ENCODE measurements at regions not wholly inside any gene's neighbourhood (a gene's known extent, or its start where the extent isn't known, plus 50 kb on each side); places are given as distances from the start of the nearest gene placed in this dataset.

GRCh38 chr1:2933431-2934155 lies 87.7 kb upstream of the ACTRT2 start:
- DNase-seq: no peak

- DNase-seq: no peak
Measured at GRCh38 chr1:2934156-2934540, 87.1 kb upstream of the ACTRT2 start.

- no peak for DNase-seq
Measured at GRCh38 chr1:2934642-2935081, 86.6 kb upstream of the ACTRT2 start.

DNA sequence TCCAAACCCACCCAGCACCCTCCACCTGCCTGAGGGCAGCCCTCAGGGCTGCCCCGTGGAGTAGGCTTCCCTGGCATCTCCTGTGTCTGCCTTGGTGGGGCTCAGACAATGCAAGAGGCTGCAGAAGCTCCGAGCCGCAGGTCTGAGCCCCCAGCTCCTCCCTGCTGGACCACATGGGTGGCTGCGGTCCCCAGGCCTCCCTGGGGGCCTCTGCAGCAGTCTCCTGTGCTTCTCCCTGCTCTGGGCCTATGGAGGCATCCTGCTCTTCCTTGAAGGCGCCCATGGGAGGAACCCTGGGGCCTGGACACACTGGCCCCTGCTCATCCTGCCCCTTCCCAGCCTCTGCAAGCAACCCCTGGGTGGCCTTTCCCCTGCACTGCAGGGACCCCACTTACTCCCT lies 86.1 kb upstream of the ACTRT2 start:
- no peak for DNase-seq

- DNase-seq: no peak
Measured at GRCh38 chr1:2935751-2936390, 85.4 kb upstream of the ACTRT2 start.

- no peak for DNase-seq
Measured at GRCh38 chr1:2936559-2937515, 84.4 kb upstream of the ACTRT2 start.

DNA sequence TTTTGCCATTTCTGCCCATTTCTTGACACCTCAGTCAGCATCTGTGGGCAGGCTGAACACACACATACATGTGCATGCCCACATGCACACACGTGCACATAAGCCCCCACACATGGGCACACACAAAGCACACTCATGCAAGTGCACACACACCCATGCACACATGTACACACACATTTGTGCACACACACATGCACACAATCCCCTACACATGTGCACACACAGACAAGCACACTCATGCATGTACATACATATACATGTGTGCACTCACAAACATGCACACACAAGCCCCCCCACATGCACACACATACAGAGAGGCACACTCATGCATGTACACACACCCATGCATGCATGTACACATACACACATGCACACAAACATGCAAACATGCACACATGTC lies 83.5 kb upstream of the ACTRT2 start:
- no peak for DNase-seq

DNA sequence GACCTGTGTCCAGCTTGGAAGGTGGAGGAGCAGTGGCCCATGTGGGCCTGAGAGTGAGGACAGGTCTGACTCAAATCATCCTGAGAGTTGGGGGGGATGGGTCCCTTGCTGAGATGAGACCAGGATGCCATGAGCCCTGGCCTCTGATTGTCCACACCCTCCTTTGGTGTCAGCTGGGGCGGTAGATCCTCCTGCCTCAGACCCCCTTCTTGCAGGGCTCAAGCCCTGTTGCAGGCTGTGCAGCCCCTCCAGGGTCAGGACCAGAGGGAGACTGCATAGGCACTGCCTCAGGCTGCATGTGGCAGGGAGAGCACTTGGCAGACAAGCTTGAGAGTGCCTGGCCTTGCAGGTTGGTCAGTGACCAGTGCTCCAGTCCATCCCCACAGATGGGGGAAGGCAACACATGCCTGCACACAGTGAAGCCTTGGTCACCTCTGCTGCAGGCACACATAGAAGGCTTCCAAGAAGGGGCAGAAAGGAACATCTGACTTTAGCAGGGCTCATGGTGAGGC lies 82.2 kb upstream of the ACTRT2 start:
- DNase-seq: no peak

GRCh38 chr1:2940178-2940577 lies 81.1 kb upstream of the ACTRT2 start:
- DNase-seq: no peak

- no peak for DNase-seq
Measured at GRCh38 chr1:2941040-2941439, 80.2 kb upstream of the ACTRT2 start.

DNA sequence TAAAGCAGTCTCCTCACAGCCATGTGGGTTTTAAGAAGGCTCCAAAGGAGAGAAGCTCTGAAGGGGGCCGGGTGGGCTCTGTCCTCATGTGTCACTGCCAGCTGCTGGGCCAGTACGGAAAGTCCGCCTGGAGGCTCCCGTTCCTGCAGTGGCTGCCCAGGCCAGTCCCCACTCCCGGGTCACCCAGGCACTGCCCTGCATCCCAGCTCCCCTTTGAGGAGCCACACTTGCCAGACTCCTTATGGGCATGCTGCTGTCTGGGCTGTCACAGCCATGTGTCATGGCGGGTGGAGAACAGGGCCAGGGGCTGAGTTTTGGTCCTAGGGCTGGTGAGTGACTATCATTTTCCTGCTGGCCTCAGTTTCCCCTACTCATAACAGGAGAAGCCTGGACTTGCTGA lies 79.4 kb upstream of the ACTRT2 start:
- no peak for DNase-seq

DNA sequence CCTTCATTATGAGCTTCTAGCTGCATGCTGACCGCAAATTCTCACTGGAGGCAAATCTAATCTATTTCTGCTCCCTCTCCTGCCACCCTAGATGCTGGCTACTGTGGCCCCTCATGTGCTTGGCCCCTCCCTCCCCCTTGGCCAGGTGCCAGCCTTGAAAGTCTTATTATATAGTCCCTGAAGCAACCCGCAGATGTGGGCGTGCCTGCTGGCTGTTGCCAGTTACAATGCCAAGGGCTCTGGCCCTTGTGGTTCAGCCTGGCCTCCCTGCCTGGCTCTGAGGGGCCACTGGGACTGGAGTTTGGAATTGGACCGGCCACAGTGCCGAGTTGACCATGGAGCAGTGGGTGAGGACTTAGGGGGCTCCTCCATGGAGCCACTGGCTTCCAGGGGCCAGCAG lies 78.9 kb upstream of the ACTRT2 start:
- no peak for DNase-seq

DNA sequence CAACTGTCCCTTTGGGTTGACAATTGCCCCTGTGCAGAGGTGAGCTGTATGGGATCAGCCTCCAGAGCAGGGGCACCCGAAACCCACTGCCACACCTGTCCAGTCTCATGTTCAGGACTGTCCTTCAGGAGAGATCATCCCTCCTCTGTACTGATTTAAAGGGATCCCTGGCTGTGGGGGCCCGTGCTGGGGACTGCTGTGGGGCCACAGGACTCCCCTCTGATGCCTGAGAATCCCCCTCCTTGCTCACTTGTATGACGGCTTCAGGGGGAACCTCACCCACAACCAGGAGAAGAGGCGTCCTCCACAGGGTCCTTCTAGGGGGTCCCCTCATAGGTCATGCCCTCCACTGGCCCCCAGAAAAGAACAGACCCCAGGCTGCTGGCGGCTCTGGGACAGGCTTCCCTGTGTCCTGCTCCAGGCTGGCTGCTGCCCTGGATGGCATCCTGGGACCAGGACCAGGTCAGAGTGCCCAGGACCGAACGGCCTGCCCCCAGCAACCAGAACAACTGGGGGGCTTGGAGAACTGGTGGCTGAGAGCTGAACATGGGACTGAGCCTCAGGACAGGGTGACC lies 77.5 kb upstream of the ACTRT2 start:
- DNase-seq: no peak

DNA sequence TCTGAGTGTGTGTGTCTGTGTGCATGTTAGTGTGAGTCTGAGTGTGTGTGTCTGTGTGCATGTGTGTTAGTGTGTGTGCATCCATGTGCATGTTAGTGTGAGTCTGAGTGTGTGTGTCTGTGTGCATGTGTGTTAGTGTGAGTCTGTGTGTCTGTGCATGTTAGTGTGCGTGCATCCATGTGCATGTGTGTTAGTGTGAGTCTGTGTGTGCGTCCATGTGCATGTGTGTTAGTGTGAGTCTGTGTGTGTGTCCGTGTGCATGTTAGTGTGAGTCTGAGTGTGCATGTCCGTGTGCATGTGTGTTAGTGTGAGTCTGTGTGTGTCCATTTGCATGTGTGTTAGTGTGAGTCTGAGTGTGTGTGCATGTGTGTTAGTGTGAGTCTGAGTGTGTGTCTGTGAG lies 76.6 kb upstream of the ACTRT2 start:
- DNase-seq: no peak

- no peak for DNase-seq
Measured at GRCh38 chr1:2945821-2946231, 75.4 kb upstream of the ACTRT2 start.

GRCh38 chr1:2946291-2946690 lies 75.0 kb upstream of the ACTRT2 start:
- DNase-seq: no peak

GRCh38 chr1:2946999-2947690 lies 74.1 kb upstream of the ACTRT2 start:
- no peak for DNase-seq

GRCh38 chr1:2948001-2948750 lies 73.1 kb upstream of the ACTRT2 start:
- no peak for DNase-seq

- DNase-seq: no peak
Measured at GRCh38 chr1:2948751-2949680, 72.3 kb upstream of the ACTRT2 start.
